Activated naive CD4-positive, alpha-beta T cell treated with anti-CD3 and anti-CD28 coated beads for 36 hours (primary cell): ENCODE measurements at regions not wholly inside any gene's neighbourhood (a gene's known extent, or its start where the extent isn't known, plus 50 kb on each side); places are given as distances from the start of the nearest gene placed in this dataset.

Experiments used
- CTCF ChIA-PET: fragments of 350-600 bp; sonication (Branson Sonifier 250); formaldehyde crosslinking; loops from one replicate; lab custom pipeline; 2021; ENCODE audit warnings: antibody characterized with exemption; lab: Charles Lee
- DNase-seq: peaks from one replicate; pipeline ENCODE4 v3.0.0-alpha.2; 2020
- H3K27ac Mint-ChIP-seq: one replicate; pipeline ENCODE4 v1.8.0; 2021; ENCODE audit warnings: mild to moderate bottlenecking, mixed read lengths
- H3K27me3 Mint-ChIP-seq: one replicate; pipeline ENCODE4 v1.8.0; 2021; ENCODE audit warnings: low read depth, mixed read lengths
- H3K36me3 Mint-ChIP-seq: one replicate; pipeline ENCODE4 v1.8.0; 2021; ENCODE audit warnings: low read depth, mixed read lengths
- H3K4me1 Mint-ChIP-seq: one replicate; pipeline ENCODE4 v1.8.0; 2021; ENCODE audit warnings: low read depth, mixed read lengths
- H3K4me3 Mint-ChIP-seq: one replicate; pipeline ENCODE4 v1.8.0; 2021; ENCODE audit warnings: mild to moderate bottlenecking, moderate library complexity, mixed read lengths
- H3K9me3 Mint-ChIP-seq: one replicate; pipeline ENCODE4 v1.8.0; 2021; ENCODE audit warnings: mixed read lengths
- intact Hi-C: fragments of 100-400 bp; cut with micrococcal nuclease; formaldehyde crosslinking; loops from one replicate; pipeline ENCODE4 v1.15.1; 2023

- peaks cover 48% of the 10 kb centered on the region for H3K4me1 Mint-ChIP-seq
- no peak for DNase-seq
- CTCF ChIA-PET = interaction anchor here (0.6 to 1.9 kb wide), 2 partner anchors 8 to 362 kb away, joined by 4 to 11 read pairs; no protein-coding TSS in a partner anchor
- no peak overlapping the region for H3K27ac Mint-ChIP-seq
- peaks cover 4% of the 10 kb centered on the region for H3K36me3 Mint-ChIP-seq
- no peak overlapping the region for H3K4me3 Mint-ChIP-seq
- H3K27me3 Mint-ChIP-seq = peaks cover 2% of the 10 kb centered on the region
- H3K9me3 Mint-ChIP-seq = peaks cover 10% of the 10 kb centered on the region
- intact Hi-C loops = no loop called here
Observed at GRCh38 chr5:133877351-133878235, 90.8 kb downstream of the C5orf15 start.

GRCh38 chr5:133876266-133876665, 92.2 kb downstream of the C5orf15 start:
- intact Hi-C loops = no loop called here
- Mint-ChIP-seq H3K4me1 (peaks cover 61% of the 10 kb centered on the region), H3K27ac (no peak overlapping the region), H3K9me3 (peaks cover 10% of the 10 kb centered on the region), H3K36me3 (peaks cover 4% of the 10 kb centered on the region), H3K4me3 (no peak overlapping the region), H3K27me3 (no peaks in the 10 kb centered on the region)
- DNase-seq = no peak
- CTCF ChIA-PET = no interaction called here

DNA sequence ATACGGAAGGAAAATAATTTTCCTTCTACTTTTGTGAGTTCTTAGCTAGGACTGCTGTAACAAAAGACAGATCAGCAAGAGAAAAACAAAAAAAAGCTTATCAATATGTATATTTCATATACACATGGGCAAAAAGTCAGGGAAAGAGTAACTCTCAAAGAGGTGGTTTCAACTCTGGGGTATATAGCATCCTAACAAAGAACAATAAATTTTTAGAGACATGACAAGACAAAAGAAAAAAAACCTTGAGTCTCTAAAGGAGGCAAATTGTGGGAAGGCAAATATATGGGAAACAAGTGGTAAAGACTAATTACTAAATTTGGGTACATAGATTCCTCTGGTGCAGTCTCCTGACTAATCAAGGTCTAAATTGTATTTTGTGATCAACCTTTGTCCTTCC, 93.2 kb downstream of the C5orf15 start:
- Mint-ChIP-seq H3K27me3 (no peaks in the 10 kb centered on the region), H3K4me1 (peaks cover 65% of the 10 kb centered on the region), H3K27ac (peak overlapping the region; percentile 89), H3K36me3 (peaks cover 4% of the 10 kb centered on the region), H3K4me3 (no peak overlapping the region), H3K9me3 (peaks cover 10% of the 10 kb centered on the region)
- DNase-seq = no peak
- intact Hi-C loops = loop anchor here (2.0 kb wide), 1 partner anchor 104 kb away; no protein-coding TSS in a partner anchor
- CTCF ChIA-PET = no interaction called here

- no peak overlapping the region for H3K4me3 Mint-ChIP-seq
- H3K27ac Mint-ChIP-seq = peak overlapping the region; percentile 89
- DNase-seq = peak; percentile 39
- H3K27me3 Mint-ChIP-seq = no peaks in the 10 kb centered on the region
- H3K9me3 Mint-ChIP-seq = peaks cover 10% of the 10 kb centered on the region
- intact Hi-C loops = loop anchor here (5.0 kb wide), 3 partner anchors 246 to 476 kb away; no protein-coding TSS in a partner anchor
- CTCF ChIA-PET = interaction anchor here (0.7 kb wide), 1 partner anchor 66 kb away, joined by 3 read pairs; no protein-coding TSS in a partner anchor
- H3K4me1 Mint-ChIP-seq = peaks cover 64% of the 10 kb centered on the region
- peaks cover 4% of the 10 kb centered on the region for H3K36me3 Mint-ChIP-seq
Observed at GRCh38 chr5:133873449-133873848, 95.0 kb downstream of the C5orf15 start.

DNA sequence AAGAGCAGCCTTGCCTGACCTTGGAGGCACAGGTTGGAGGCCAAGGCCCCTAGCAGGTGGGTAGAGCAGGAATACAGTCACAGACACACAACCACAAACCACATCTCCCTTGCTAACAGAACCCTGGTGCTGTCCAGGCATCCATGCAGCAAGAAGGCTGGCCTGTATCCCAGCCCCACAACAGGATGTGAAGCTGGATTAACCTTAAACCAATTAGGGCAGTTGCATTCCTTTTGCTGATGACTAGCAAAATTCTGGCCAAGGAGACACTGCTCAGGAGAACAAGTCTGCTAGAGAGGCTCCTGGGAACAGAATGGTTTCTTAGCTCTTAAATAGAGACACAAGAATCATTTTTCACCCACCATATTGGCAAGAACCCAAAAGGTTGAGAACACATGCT, 97.8 kb downstream of the C5orf15 start:
- H3K36me3 Mint-ChIP-seq = peaks cover 4% of the 10 kb centered on the region
- H3K27me3 Mint-ChIP-seq = no peaks in the 10 kb centered on the region
- intact Hi-C loops = loop anchor here (5.0 kb wide), 3 partner anchors 243 to 473 kb away; no protein-coding TSS in a partner anchor
- H3K4me1 Mint-ChIP-seq = peaks cover 57% of the 10 kb centered on the region
- peaks cover 8% of the 10 kb centered on the region for H3K9me3 Mint-ChIP-seq
- CTCF ChIA-PET = interaction anchor here (0.7 to 2.9 kb wide), 15 partner anchors 7 to 447 kb away, joined by 3 to 24 read pairs (median 6); no protein-coding TSS in a partner anchor
- H3K4me3 Mint-ChIP-seq = no peak overlapping the region
- DNase-seq = no peak
- H3K27ac Mint-ChIP-seq = no peak overlapping the region

DNA sequence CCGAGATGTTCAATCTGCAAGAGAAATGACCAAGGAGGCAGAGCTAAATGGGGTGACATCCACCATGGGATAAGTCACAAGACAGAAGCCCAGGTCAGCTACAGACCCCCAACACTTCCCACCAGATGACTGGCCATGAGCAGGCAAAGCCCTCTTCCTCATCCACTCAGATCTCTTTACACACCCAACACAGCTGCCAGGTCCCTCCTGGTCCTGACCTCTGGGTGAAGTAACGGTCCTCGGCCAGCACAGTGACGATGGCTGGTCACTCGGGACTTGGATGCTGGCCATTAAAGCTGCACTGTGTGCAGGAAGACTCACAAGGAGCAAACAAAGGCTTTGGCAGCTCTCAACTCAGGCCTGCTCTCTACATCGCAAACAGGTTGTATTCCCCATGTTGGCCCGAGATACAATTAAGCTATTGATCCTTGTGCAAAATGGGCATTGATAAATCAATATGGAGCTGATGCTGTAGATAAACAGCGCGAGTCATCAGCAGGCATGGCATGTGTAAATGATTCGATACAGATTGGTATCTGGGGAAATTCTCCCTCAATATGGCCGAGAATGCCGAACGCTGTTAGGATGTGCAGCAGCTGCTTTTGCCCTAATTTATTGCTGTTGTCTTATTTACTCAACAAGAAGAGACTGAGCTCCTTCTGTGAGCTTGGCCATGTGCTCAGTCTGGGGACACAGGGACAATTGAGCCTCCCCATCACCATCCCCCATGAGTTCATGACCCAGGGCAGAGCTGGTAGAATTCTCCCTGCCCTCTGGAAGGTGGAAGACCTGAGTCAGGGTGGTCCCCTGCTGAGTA, 98.7 kb downstream of the C5orf15 start:
- peak overlapping the region; percentile 44 for H3K27ac Mint-ChIP-seq
- H3K4me3 Mint-ChIP-seq = no peak overlapping the region
- H3K27me3 Mint-ChIP-seq = no peaks in the 10 kb centered on the region
- CTCF ChIA-PET = interaction anchor here (0.6 to 3.6 kb wide), 40 partner anchors 8 to 759 kb away, joined by 3 to 24 read pairs (median 4); no protein-coding TSS in a partner anchor
- H3K36me3 Mint-ChIP-seq = no peaks in the 10 kb centered on the region
- intact Hi-C loops = loop anchor here (1.0 to 5.0 kb wide), 11 partner anchors 75 to 759 kb away; no protein-coding TSS in a partner anchor
- peaks cover 47% of the 10 kb centered on the region for H3K4me1 Mint-ChIP-seq
- H3K9me3 Mint-ChIP-seq = no peaks in the 10 kb centered on the region
- no peak for DNase-seq

- CTCF ChIA-PET = interaction anchor here (0.6 to 3.6 kb wide), 39 partner anchors 9 to 446 kb away, joined by 3 to 24 read pairs (median 5); no protein-coding TSS in a partner anchor
- Mint-ChIP-seq H3K9me3 (no peaks in the 10 kb centered on the region), H3K27ac (peak overlapping the region; percentile 44), H3K36me3 (no peaks in the 10 kb centered on the region), H3K27me3 (no peaks in the 10 kb centered on the region), H3K4me3 (no peak overlapping the region), H3K4me1 (peaks cover 40% of the 10 kb centered on the region)
- DNase-seq = peak; percentile 93
- intact Hi-C loops = loop anchor here (1.0 to 5.0 kb wide), 8 partner anchors 76 to 758 kb away; no protein-coding TSS in a partner anchor
Observed at GRCh38 chr5:133868946-133869518, 99.4 kb downstream of the C5orf15 start.

DNA sequence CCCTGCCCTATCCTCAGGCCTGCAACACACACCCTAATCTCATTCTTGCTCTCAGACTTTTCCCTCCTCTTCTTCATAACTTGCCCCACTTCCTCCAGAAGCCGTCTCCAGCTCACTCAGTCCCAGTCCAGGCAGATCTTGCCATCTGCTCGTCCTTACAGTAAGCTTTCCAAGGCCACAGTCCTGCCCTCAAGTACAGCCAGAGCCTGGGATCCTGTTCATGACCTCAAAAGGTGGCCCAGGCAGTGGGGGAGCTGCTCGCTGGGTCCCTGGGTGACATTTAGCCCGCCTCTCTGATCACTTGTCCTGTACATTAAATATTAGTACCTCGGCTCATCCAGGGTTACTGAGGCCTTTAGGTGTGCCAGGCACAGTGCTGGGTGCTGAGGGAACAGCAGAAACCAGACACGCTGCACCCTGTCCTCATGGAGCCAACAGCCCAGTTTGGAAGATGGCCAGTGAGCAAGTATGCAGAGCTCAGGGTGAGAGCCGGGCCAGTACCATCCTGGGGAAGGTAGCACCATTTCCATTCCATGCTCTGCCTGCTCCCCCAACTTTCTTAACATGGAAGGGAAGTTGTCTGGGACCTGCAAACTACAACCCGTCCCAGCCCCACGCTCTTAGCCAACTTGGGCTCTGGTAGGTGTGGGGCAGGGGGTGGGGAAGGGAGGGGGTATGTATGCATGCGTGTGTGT, 100.4 kb downstream of the C5orf15 start:
- Mint-ChIP-seq H3K27me3 (no peaks in the 10 kb centered on the region), H3K4me3 (no peak overlapping the region), H3K36me3 (no peaks in the 10 kb centered on the region), H3K27ac (no peak overlapping the region), H3K4me1 (peaks cover 30% of the 10 kb centered on the region), H3K9me3 (no peaks in the 10 kb centered on the region)
- CTCF ChIA-PET = interaction anchor here (0.6 to 3.6 kb wide), 18 partner anchors 8 to 444 kb away, joined by 3 to 24 read pairs (median 7); no protein-coding TSS in a partner anchor
- intact Hi-C loops = loop anchor here (2.0 to 5.0 kb wide), 4 partner anchors 77 to 757 kb away; no protein-coding TSS in a partner anchor
- DNase-seq = no peak

DNA sequence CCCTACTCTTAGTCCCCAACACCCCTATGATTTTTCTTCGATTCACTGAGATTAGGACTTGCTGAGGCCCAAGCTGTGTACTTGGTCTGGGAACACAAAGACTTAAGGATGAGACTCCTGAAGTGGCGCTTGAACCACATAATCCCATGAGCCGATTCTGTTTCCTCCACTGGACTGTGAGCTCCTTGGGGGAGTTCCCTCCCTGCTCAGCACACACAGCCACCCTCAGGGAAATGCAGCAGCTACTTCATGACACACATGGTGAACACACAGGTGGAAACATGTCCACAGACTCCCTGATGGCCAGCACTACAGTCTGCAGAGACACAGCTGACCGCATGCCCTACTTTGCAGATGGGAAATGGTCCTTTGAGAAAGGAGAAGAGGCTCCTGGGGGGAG, 101.1 kb downstream of the C5orf15 start:
- no peaks in the 10 kb centered on the region for H3K36me3 Mint-ChIP-seq
- H3K9me3 Mint-ChIP-seq = no peaks in the 10 kb centered on the region
- DNase-seq = no peak
- H3K4me1 Mint-ChIP-seq = peaks cover 23% of the 10 kb centered on the region
- CTCF ChIA-PET = interaction anchor here (0.6 to 3.6 kb wide), 5 partner anchors 77 to 444 kb away, joined by 3 to 18 read pairs (median 3); no protein-coding TSS in a partner anchor
- H3K27ac Mint-ChIP-seq = no peak overlapping the region
- no peaks in the 10 kb centered on the region for H3K27me3 Mint-ChIP-seq
- intact Hi-C loops = loop anchor here (5.0 kb wide), 2 partner anchors 445 to 500 kb away; no protein-coding TSS in a partner anchor
- no peak overlapping the region for H3K4me3 Mint-ChIP-seq

DNA sequence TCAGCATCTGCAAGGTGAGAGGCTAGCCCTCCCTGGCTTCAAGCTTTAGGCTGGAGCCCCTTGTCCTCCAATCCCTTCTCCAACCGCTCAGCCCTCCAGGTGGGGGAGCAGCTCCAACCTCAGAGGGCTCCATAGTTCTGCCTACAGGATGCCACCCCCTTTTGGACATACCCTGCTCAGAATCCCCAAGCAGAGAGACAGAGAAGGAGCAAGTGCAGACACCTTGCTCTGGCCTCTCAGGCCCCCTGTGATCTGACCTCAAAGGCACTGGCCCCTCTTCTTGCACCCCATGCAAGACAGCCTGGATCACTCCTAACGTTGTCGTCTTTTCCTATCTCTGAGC, 101.6 kb downstream of the C5orf15 start:
- Mint-ChIP-seq H3K27ac (no peak overlapping the region), H3K27me3 (no peaks in the 10 kb centered on the region), H3K9me3 (no peaks in the 10 kb centered on the region), H3K4me3 (no peak overlapping the region), H3K36me3 (no peaks in the 10 kb centered on the region), H3K4me1 (peaks cover 19% of the 10 kb centered on the region)
- CTCF ChIA-PET = interaction anchor here (1.3 to 3.6 kb wide), 3 partner anchors 78 to 443 kb away, joined by 3 to 18 read pairs (median 3); no protein-coding TSS in a partner anchor
- DNase-seq = no peak
- intact Hi-C loops = loop anchor here (5.0 kb wide), 2 partner anchors 445 to 500 kb away; no protein-coding TSS in a partner anchor
